GM23338 (cell line): ENCODE measurements at regions not wholly inside any gene's neighbourhood (a gene's known extent, or its start where the extent isn't known, plus 50 kb on each side); places are given as distances from the start of the nearest gene placed in this dataset.
"Not testable (repeated sequence)": the region's sequence is repeated elsewhere in the genome, so short reads cannot be mapped to it uniquely, and the experiment has no call there.

ENCODE experiments used
- ATAC-seq: fragments of 200-7000 bp; cut with Tn5 transposase; 3 replicates; pipeline ENCODE4 v1.9.1; 2020
- DNase-seq: peaks from one replicate; pipeline ENCODE4 v3.0.0-alpha.2; 2015; ENCODE audit warnings: low spot score
- H2AFZ ChIP-seq: fragments of 200-600 bp; sonication (generic); 2 replicates; pipeline ENCODE4 v1.8.0; 2016; ENCODE audit warnings: antibody characterized with exemption, mild to moderate bottlenecking, moderate library complexity
- H3F3A ChIP-seq: fragments of 200-600 bp; sonication (generic); replicated peaks from 2 replicates; pipeline ENCODE4 v1.8.0; 2017; ENCODE audit warnings: antibody characterized with exemption, mixed run types, low read depth
- H3K27ac ChIP-seq: fragments of 200-600 bp; sonication (generic); 2 replicates; pipeline ENCODE4 v1.6.1; 2016; ENCODE audit warnings: low read depth
- H3K27me3 ChIP-seq: fragments of 200-600 bp; sonication (generic); 2 replicates; pipeline ENCODE4 v1.8.0; 2016; ENCODE audit warnings: mild to moderate bottlenecking, mixed run types, moderate library complexity; ENCODE audit not compliant: insufficient read depth
- H3K36me3 ChIP-seq: fragments of 200-600 bp; sonication (generic); 2 replicates; pipeline ENCODE4 v1.8.0; 2016; ENCODE audit warnings: mild to moderate bottlenecking; ENCODE audit not compliant: insufficient read depth
- H3K4me1 ChIP-seq: fragments of 200-600 bp; sonication (generic); 2 replicates; pipeline ENCODE4 v1.8.0; 2016; ENCODE audit warnings: mild to moderate bottlenecking, moderate library complexity; ENCODE audit not compliant: insufficient read depth
- H3K4me2 ChIP-seq: fragments of 200-600 bp; sonication (generic); 2 replicates; pipeline ENCODE4 v1.7.1; 2017; ENCODE audit warnings: mixed run types
- H3K4me3 ChIP-seq: fragments of 200-600 bp; sonication (generic); 2 replicates; pipeline ENCODE4 v1.6.1; 2016; ENCODE audit warnings: mixed run types
- H3K79me2 ChIP-seq: fragments of 200-600 bp; sonication (generic); replicated peaks from 2 replicates; pipeline ENCODE4 v1.8.0; 2017; ENCODE audit warnings: mild to moderate bottlenecking; ENCODE audit not compliant: insufficient read depth
- H3K9me2 ChIP-seq: fragments of 200-600 bp; sonication (generic); 2 replicates; pipeline ENCODE4 v1.8.0; 2017; ENCODE audit not compliant: insufficient read depth
- H4K20me1 ChIP-seq: fragments of 200-600 bp; sonication (generic); replicated peaks from 2 replicates; pipeline ENCODE4 v1.8.0; 2017; ENCODE audit warnings: mild to moderate bottlenecking; ENCODE audit not compliant: insufficient read depth
- H3K27ac Mint-ChIP-seq: 2 replicates; pipeline ENCODE4 v1.8.0; 2020; ENCODE audit warnings: inconsistent platforms, mild to moderate bottlenecking, moderate library complexity, mixed read lengths
- H3K27me3 Mint-ChIP-seq: 3 replicates; pipeline ENCODE4 v1.8.0; 2022; ENCODE audit warnings: low read depth, mild to moderate bottlenecking, moderate library complexity, mixed read lengths, inconsistent platforms; ENCODE audit not compliant: insufficient read depth, poor library complexity
- H3K36me3 Mint-ChIP-seq: 3 replicates; pipeline ENCODE4 v1.8.0; 2021; ENCODE audit warnings: low read depth, mild to moderate bottlenecking, inconsistent platforms, moderate library complexity, mixed read lengths
- H3K4me1 Mint-ChIP-seq: 3 replicates; pipeline ENCODE4 v1.8.0; 2020; ENCODE audit warnings: mild to moderate bottlenecking, inconsistent platforms, mixed read lengths
- H3K4me3 Mint-ChIP-seq: 3 replicates; pipeline ENCODE4 v1.8.0; 2021; ENCODE audit warnings: moderate library complexity, mild to moderate bottlenecking, inconsistent platforms, mixed read lengths
- H3K9me3 Mint-ChIP-seq: 3 replicates; pipeline ENCODE4 v1.8.0; 2020; ENCODE audit warnings: moderate library complexity, mild to moderate bottlenecking, inconsistent platforms, mixed read lengths

DNA sequence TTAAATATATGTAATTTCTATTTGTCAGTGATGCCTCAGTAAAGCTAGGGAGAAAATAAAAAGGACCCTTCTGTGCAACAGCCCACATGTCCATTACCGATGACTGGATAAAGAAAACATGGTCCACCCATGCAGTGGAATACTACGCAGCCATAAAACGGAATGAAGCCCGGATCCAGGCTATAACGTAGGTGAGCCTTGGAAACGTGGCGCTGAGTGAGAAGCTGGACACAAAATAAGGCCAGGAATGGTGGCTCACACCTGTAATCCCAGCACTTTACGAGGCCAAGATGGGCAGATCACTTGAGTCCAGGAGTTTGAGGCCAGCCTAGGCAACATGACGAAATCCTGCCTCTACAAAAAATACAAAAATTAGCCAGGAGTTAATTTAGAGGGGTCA, 98.2 kb downstream of the CRLF3 start:
- H3K27ac Mint-ChIP-seq, H3K36me3 ChIP-seq, H3K4me3 ChIP-seq, H3K9me3 Mint-ChIP-seq, H3K9me2 ChIP-seq, H3K4me1 ChIP-seq, DNase-seq, H3K4me2 ChIP-seq, H3K27me3 ChIP-seq, H3F3A ChIP-seq, H2AFZ ChIP-seq, H3K4me3 Mint-ChIP-seq, H3K4me1 Mint-ChIP-seq, ATAC-seq, H3K27ac ChIP-seq: not testable (repeated sequence)
- H3K36me3 Mint-ChIP-seq = peaks cover 22% of the 10 kb centered on the region
- peaks cover 15% of the 10 kb centered on the region for H3K27me3 Mint-ChIP-seq
- Histone ChIP-seq H4K20me1 (peaks cover 32% of the 10 kb centered on the region), H3K79me2 (peaks cover 88% of the 10 kb centered on the region)

DNA sequence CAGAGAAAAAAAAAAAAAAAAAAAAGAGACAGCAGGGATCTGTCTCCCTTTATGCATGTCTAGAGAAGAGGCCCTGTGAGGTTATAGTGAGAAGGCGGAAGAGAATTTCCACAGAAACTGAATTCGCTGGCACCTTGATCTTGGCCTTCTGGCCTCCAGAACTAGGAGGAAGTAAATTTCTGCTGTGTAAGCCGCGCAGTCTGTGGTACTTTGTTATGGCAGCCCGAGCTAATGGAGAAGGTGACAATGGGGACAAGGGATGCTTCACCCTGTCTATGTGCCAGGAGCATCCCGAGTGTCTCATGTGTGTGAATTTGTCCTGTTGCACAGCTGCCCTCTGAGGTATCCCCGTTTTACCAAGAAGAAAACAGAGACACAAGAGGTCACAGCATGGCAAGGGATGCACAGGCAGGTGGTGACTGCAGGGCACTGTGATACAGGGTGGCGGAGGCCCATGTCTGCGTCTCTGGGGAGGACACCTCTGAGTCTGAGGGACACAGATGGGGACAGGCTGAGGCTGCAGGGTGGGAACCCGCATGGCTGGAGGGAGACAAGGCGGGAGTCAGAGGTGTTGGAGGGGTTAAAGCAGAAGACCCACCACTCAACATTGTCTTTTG, 100.3 kb downstream of the CRLF3 start:
- not testable (repeated sequence) for H3K36me3 ChIP-seq, H3K4me1 Mint-ChIP-seq, H3K27ac ChIP-seq, H3F3A ChIP-seq, H3K27ac Mint-ChIP-seq, H3K9me3 Mint-ChIP-seq, H3K27me3 Mint-ChIP-seq, H3K4me3 Mint-ChIP-seq, H3K27me3 ChIP-seq, ATAC-seq, H3K9me2 ChIP-seq, H2AFZ ChIP-seq, H3K4me3 ChIP-seq, DNase-seq, H3K4me2 ChIP-seq, H3K4me1 ChIP-seq
- H3K36me3 Mint-ChIP-seq = peaks cover 21% of the 10 kb centered on the region
- Histone ChIP-seq H3K79me2 (peaks cover 99% of the 10 kb centered on the region), H4K20me1 (peaks cover 49% of the 10 kb centered on the region)

- H3K27ac ChIP-seq, H3K4me3 Mint-ChIP-seq, H3K27me3 Mint-ChIP-seq, H2AFZ ChIP-seq, H3K4me1 Mint-ChIP-seq, DNase-seq, H3F3A ChIP-seq, H3K9me3 Mint-ChIP-seq, H3K4me3 ChIP-seq, H3K27ac Mint-ChIP-seq, H3K4me2 ChIP-seq, ATAC-seq, H3K27me3 ChIP-seq, H3K9me2 ChIP-seq, H3K4me1 ChIP-seq, H3K36me3 ChIP-seq: not testable (repeated sequence)
- peaks cover 51% of the 10 kb centered on the region for H4K20me1 ChIP-seq
- peaks cover 100% of the 10 kb centered on the region for H3K79me2 ChIP-seq
- H3K36me3 Mint-ChIP-seq = peaks cover 27% of the 10 kb centered on the region
Measured at GRCh38 chr17:30722114-30722780, 102.2 kb downstream of the CRLF3 start.

DNA sequence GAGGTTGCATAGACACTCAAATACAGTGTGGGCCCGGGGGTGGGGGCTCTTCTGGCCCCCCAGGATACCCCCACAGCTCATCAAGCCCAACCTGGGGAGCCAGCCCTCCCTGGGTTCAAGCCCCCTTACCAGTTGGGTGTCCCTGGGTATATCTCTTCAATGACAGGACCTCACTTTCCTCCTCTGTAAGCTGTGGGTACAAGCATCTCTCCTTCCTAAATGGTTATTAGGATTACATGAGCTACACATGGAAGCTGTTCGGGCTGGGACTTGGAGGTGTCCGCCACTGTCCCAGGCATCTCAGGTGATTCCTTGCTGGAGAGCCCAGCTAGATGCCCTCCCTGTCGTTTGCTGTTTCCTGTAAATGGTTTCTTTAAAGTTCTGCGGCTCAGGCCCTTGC, 103.5 kb downstream of the CRLF3 start:
- not testable (repeated sequence) for DNase-seq, H3K4me3 ChIP-seq, H3K4me1 ChIP-seq, H3K4me2 ChIP-seq, H2AFZ ChIP-seq, H3K9me3 Mint-ChIP-seq, H3K27me3 ChIP-seq, H3K36me3 ChIP-seq, H3K9me2 ChIP-seq, H3K4me1 Mint-ChIP-seq, H3K4me3 Mint-ChIP-seq, H3K27ac ChIP-seq, H3F3A ChIP-seq, ATAC-seq, H3K27me3 Mint-ChIP-seq, H3K27ac Mint-ChIP-seq
- Histone ChIP-seq H4K20me1 (peaks cover 44% of the 10 kb centered on the region; the same call in 1 of the 2 replicates), H3K79me2 (peaks cover 100% of the 10 kb centered on the region)
- H3K36me3 Mint-ChIP-seq = peaks cover 30% of the 10 kb centered on the region
